Mammary epithelial cell (primary cell): ENCODE measurements at regions not wholly inside any gene's neighbourhood (a gene's known extent, or its start where the extent isn't known, plus 50 kb on each side); places are given as distances from the start of the nearest gene placed in this dataset.

ENCODE experiments used
- CTCF ChIP-seq, 2 donors: IDR thresholded peaks in 1 of 2; conservative IDR thresholded peaks in 1 of 2; 2 replicates each; pipeline ENCODE4 v1.5.1; 2011 to 2012; ENCODE audit warnings: inconsistent platforms in 2 of 2, low read length in 2 of 2, mild to moderate bottlenecking in 2 of 2, control low read depth in 1 of 2, low read depth in 1 of 2; ENCODE audit not compliant: insufficient read depth in 1 of 2; ENCODE audit errors: extremely low read depth in 1 of 2
- EZH2 ChIP-seq: IDR thresholded peaks from 2 replicates; pipeline ENCODE4 v1.6.1; 2012; ENCODE audit warnings: low read length, inconsistent platforms, borderline replicate concordance

GRCh38 chr2:156672556-156673332 lies 236.6 kb downstream of the GPD2 start:
- TF ChIP-seq CTCF (conservative IDR thresholded peaks at IDR 0.05 in 1 of 2, IDR thresholded peaks at IDR 0.05 in 1 of 2; ENCODE audit: extremely low read depth in 1 of 2, insufficient read depth in 1 of 2, low read depth in 1 of 2, low read length in 2 of 2) (no peak), EZH2 (no peak)
